Activated CD4-positive, alpha-beta T cell treated with anti-CD3 and anti-CD28 coated beads for 36 hours (primary cell): ENCODE measurements at regions not wholly inside any gene's neighbourhood (a gene's known extent, or its start where the extent isn't known, plus 50 kb on each side); places are given as distances from the start of the nearest gene placed in this dataset.

Experiments used
- ATAC-seq: fragments of 200-7000 bp; cut with Tn5 transposase; one replicate; pipeline ENCODE4 v1.10.0; 2021; ENCODE audit warnings: mild to moderate bottlenecking, moderate library complexity
- CTCF ChIA-PET: fragments of 350-600 bp; sonication (Branson Sonifier 250); formaldehyde crosslinking; loops from one replicate; lab custom pipeline; 2021; ENCODE audit warnings: antibody characterized with exemption; lab: Charles Lee
- POLR2A ChIA-PET: fragments of 350-600 bp; sonication (Branson Sonifier 250); formaldehyde crosslinking; loops from one replicate; lab custom pipeline; 2021; ENCODE audit warnings: antibody characterized with exemption, inconsistent platforms; lab: Charles Lee
- DNase-seq: peaks from one replicate; pipeline ENCODE4 v3.0.0-alpha.2; 2020
- H3K27ac Mint-ChIP-seq: one replicate; pipeline ENCODE4 v1.8.0; 2021; ENCODE audit warnings: mixed read lengths
- H3K27me3 Mint-ChIP-seq: one replicate; pipeline ENCODE4 v1.8.0; 2021; ENCODE audit warnings: mixed read lengths
- H3K36me3 Mint-ChIP-seq: one replicate; pipeline ENCODE4 v1.8.0; 2021; ENCODE audit warnings: low read depth, mixed read lengths
- H3K4me1 Mint-ChIP-seq: one replicate; pipeline ENCODE4 v1.8.0; 2021; ENCODE audit warnings: mixed read lengths
- H3K4me3 Mint-ChIP-seq: one replicate; pipeline ENCODE4 v1.8.0; 2021; ENCODE audit warnings: mild to moderate bottlenecking, moderate library complexity, mixed read lengths
- H3K9me3 Mint-ChIP-seq: one replicate; pipeline ENCODE4 v1.8.0; 2021; ENCODE audit warnings: low read depth, mixed read lengths
- intact Hi-C, 2 experiments: fragments of 100-400 bp; cut with DNase I in 1 of 2; cut with micrococcal nuclease in 1 of 2; formaldehyde crosslinking; loops; one replicate each; pipeline versions ENCODE4 v1.14.2 to v1.15.1; 2022 to 2024; cut with DNase I, micrococcal nuclease

DNA sequence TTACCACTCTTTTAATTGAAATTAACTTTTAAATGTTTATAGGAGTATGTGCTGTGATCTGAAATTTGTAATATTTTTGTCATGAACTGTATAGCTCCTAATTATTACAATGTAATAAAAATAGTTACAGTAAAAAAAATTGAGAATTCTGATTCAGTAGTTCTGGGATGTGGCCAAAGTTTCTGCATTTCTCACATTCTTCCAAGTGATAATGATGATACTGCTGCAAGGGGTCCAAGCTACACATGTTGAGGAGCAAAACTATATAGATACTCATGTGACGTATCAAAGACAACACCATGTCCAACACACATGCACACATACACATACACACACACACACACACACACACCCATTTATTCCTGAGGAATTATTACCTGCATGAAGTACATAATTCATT lies 71.0 kb upstream of the FAM83B start:
- POLR2A ChIA-PET = no interaction called here
- no peaks in the 10 kb centered on the region for H3K36me3 Mint-ChIP-seq
- DNase-seq (no peak), ATAC-seq (no peak)
- H3K4me3 Mint-ChIP-seq = no peak overlapping the region
- CTCF ChIA-PET = no interaction called here
- intact Hi-C loops = no loop called here
- H3K4me1 Mint-ChIP-seq = no peaks in the 10 kb centered on the region
- no peaks in the 10 kb centered on the region for H3K9me3 Mint-ChIP-seq
- H3K27me3 Mint-ChIP-seq = no peaks in the 10 kb centered on the region
- no peak overlapping the region for H3K27ac Mint-ChIP-seq

- ATAC-seq (no peak), DNase-seq (no peak)
- H3K27me3 Mint-ChIP-seq = no peaks in the 10 kb centered on the region
- H3K9me3 Mint-ChIP-seq = peaks cover 5% of the 10 kb centered on the region
- no peaks in the 10 kb centered on the region for H3K36me3 Mint-ChIP-seq
- intact Hi-C loops = no loop called here
- POLR2A ChIA-PET = no interaction called here
- no peak overlapping the region for H3K4me3 Mint-ChIP-seq
- CTCF ChIA-PET = no interaction called here
- no peak overlapping the region for H3K27ac Mint-ChIP-seq
- no peaks in the 10 kb centered on the region for H3K4me1 Mint-ChIP-seq
These were observed 69.7 kb upstream of the FAM83B start for GRCh38 chr6:54776891-54777290.

DNA sequence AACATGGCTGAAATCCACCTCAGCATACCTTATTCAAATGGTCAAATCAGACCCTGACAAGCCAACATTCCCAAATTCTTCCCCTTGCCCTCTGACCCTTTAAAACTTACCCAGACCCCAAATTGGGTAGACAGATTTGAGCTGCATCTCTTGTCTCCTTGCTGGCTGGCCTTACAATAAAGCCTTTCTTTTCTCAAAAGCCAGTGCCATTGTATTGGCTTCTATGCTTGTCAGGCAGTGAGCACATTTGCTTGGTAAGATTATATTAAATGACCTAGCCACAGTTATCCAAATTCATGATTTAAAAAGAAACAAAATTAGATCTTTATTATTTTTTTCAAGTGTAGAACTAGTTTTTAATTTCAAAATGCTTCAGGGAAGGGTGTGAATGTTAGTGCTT lies 67.8 kb upstream of the FAM83B start:
- no peak for ATAC-seq
- Mint-ChIP-seq H3K4me1 (no peaks in the 10 kb centered on the region), H3K36me3 (no peaks in the 10 kb centered on the region), H3K27ac (no peak overlapping the region), H3K4me3 (no peak overlapping the region), H3K9me3 (peaks cover 5% of the 10 kb centered on the region), H3K27me3 (no peaks in the 10 kb centered on the region)
- intact Hi-C loops = no loop called here
- no peak for DNase-seq
- POLR2A ChIA-PET = no interaction called here
- CTCF ChIA-PET = no interaction called here

GRCh38 chr6:54784011-54784410 lies 62.6 kb upstream of the FAM83B start:
- ChIA-PET POLR2A (interaction anchor here (0.7 kb wide), 1 partner anchor 148 kb away, joined by 3 read pairs; no protein-coding TSS in a partner anchor), CTCF (no interaction called here)
- ATAC-seq = no peak
- Mint-ChIP-seq H3K27ac (no peak overlapping the region), H3K4me3 (no peak overlapping the region), H3K9me3 (peaks cover 7% of the 10 kb centered on the region), H3K36me3 (no peaks in the 10 kb centered on the region), H3K27me3 (no peaks in the 10 kb centered on the region), H3K4me1 (no peaks in the 10 kb centered on the region)
- intact Hi-C loops = no loop called here
- no peak for DNase-seq

- Mint-ChIP-seq H3K4me1 (no peaks in the 10 kb centered on the region), H3K27ac (no peak overlapping the region), H3K4me3 (no peak overlapping the region), H3K36me3 (no peaks in the 10 kb centered on the region), H3K27me3 (no peaks in the 10 kb centered on the region), H3K9me3 (peaks cover 7% of the 10 kb centered on the region)
- ChIA-PET POLR2A (no interaction called here), CTCF (interaction anchor here (0.7 kb wide), 1 partner anchor 280 kb away, joined by 4 read pairs; no protein-coding TSS in a partner anchor)
- intact Hi-C loops = no loop called here
- no peak for ATAC-seq
- DNase-seq = no peak
These were observed 60.4 kb upstream of the FAM83B start for GRCh38 chr6:54786154-54786553.

- ChIA-PET CTCF (no interaction called here), POLR2A (no interaction called here)
- intact Hi-C loops = no loop called here
- H3K27me3 Mint-ChIP-seq = no peaks in the 10 kb centered on the region
- peaks cover 4% of the 10 kb centered on the region for H3K9me3 Mint-ChIP-seq
- ATAC-seq (no peak), DNase-seq (no peak)
- H3K4me1 Mint-ChIP-seq = no peaks in the 10 kb centered on the region
- H3K36me3 Mint-ChIP-seq = no peaks in the 10 kb centered on the region
- no peak overlapping the region for H3K4me3 Mint-ChIP-seq
- H3K27ac Mint-ChIP-seq = no peak overlapping the region
These were observed 58.7 kb upstream of the FAM83B start for GRCh38 chr6:54787825-54788224.
